H1 (cell line): ENCODE measurements at regions not wholly inside any gene's neighbourhood (a gene's known extent, or its start where the extent isn't known, plus 50 kb on each side); places are given as distances from the start of the nearest gene placed in this dataset.

Source experiments
- CTCF ChIA-PET: fragments of 300-600 bp; sonication (Branson Sonifier 250); formaldehyde crosslinking; loops from one replicate; lab custom pipeline; 2021; ENCODE audit not compliant: partially characterized antibody; lab: Charles Lee
- POLR2A ChIA-PET: fragments of 300-600 bp; sonication (Branson Sonifier 250); formaldehyde crosslinking; loops from one replicate; lab custom pipeline; 2021; ENCODE audit warnings: inconsistent platforms; ENCODE audit not compliant: partially characterized antibody; lab: Charles Lee
- DNase-seq, 2 experiments: peaks; one replicate each; pipeline versions ENCODE4 v3.0.0 to v3.0.0-alpha.2; 2010 to 2022; ENCODE audit warnings: low spot score in 2 of 2, low read depth in 1 of 2, mixed read lengths in 1 of 2
- FAIRE-seq: peaks from 2 replicates; lab custom pipeline; 2011; peaks lifted over from hg19 to GRCh38; lab: Jason Lieb, UNC
- H2AFZ ChIP-seq: 2 replicates; pipeline ENCODE4 v1.8.1; 2012; ENCODE audit warnings: low read length, inconsistent platforms
- H2AK5ac ChIP-seq: 2 replicates; pipeline ENCODE4 v1.6.1; 2013; ENCODE audit warnings: low read depth, low read length
- H2BK120ac ChIP-seq: replicated peaks from 2 replicates; pipeline ENCODE3; 2013; ENCODE audit warnings: low read depth, low read length, inconsistent platforms
- H2BK12ac ChIP-seq: 2 replicates; pipeline ENCODE4 v1.6.1; 2013; ENCODE audit warnings: low read depth, low read length
- H2BK15ac ChIP-seq: 2 replicates; pipeline ENCODE4 v1.6.1; 2013; ENCODE audit warnings: low read length
- H2BK20ac ChIP-seq: 2 replicates; pipeline ENCODE4 v1.6.1; 2013; ENCODE audit warnings: low read length
- H2BK5ac ChIP-seq: 2 replicates; pipeline ENCODE4 v1.6.1; 2013; ENCODE audit warnings: low read depth, low read length
- H3K14ac ChIP-seq: 2 replicates; pipeline ENCODE4 v1.6.1; 2013; ENCODE audit warnings: inconsistent platforms; ENCODE audit not compliant: insufficient read length
- H3K18ac ChIP-seq: 2 replicates; pipeline ENCODE4 v1.6.1; 2013; ENCODE audit warnings: low read length; ENCODE audit errors: extremely low read depth
- H3K23ac ChIP-seq: 2 replicates; pipeline ENCODE4 v1.6.1; 2013; ENCODE audit warnings: inconsistent platforms; ENCODE audit not compliant: insufficient read length
- H3K23me2 ChIP-seq: 2 replicates; pipeline ENCODE4 v1.6.1; 2013; ENCODE audit warnings: low read depth, low read length
- H3K27ac ChIP-seq: 2 replicates; pipeline ENCODE4 v1.6.1; 2011; ENCODE audit warnings: low read depth, low read length, inconsistent platforms
- H3K27me3 ChIP-seq, 4 experiments: replicated peaks in 1 of 4; 1 replicate in 1 of 4; 2 replicates in 3 of 4; pipeline versions ENCODE4 v1.6.1 to v1.8.1; 2011 to 2013; ENCODE audit warnings: low read length in 3 of 4, mild to moderate bottlenecking in 3 of 4, inconsistent platforms in 2 of 4, mixed read lengths in 2 of 4, moderate library complexity in 1 of 4; ENCODE audit not compliant: control insufficient read depth in 3 of 4, insufficient read depth in 3 of 4; ENCODE audit errors: extremely low read depth in 1 of 4
- H3K36me3 ChIP-seq, 4 experiments: 2 replicates each; pipeline versions ENCODE4 v1.6.1 to v1.8.1; 2011 to 2013; ENCODE audit warnings: mild to moderate bottlenecking in 4 of 4, low read length in 3 of 4, moderate library complexity in 2 of 4, control low read depth in 1 of 4, inconsistent platforms in 1 of 4; ENCODE audit not compliant: insufficient read depth in 4 of 4, control insufficient read depth in 2 of 4
- H3K4ac ChIP-seq: replicated peaks from 2 replicates; pipeline ENCODE3; 2013; ENCODE audit warnings: low read length, low read depth, mixed read lengths, inconsistent platforms; ENCODE audit not compliant: insufficient read length
- H3K4me1 ChIP-seq, 4 experiments: replicated peaks in 1 of 4; 1 replicate in 1 of 4; 2 replicates in 3 of 4; pipeline versions ENCODE4 v1.6.1 to v1.8.1; 2011 to 2013; ENCODE audit warnings: low read length in 3 of 4, inconsistent platforms in 2 of 4, mixed read lengths in 1 of 4; ENCODE audit not compliant: insufficient read depth in 4 of 4, control insufficient read depth in 3 of 4
- H3K4me2 ChIP-seq, 2 experiments: 2 replicates each; pipeline versions ENCODE4 v1.6.1 to v1.8.1; 2011 to 2013; ENCODE audit warnings: low read depth in 2 of 2, low read length in 2 of 2, control low read depth in 1 of 2, inconsistent platforms in 1 of 2, mild to moderate bottlenecking in 1 of 2; ENCODE audit not compliant: insufficient read depth in 1 of 2
- H3K4me3 ChIP-seq, 4 experiments: fragments of 200-600, 300-600 bp in 1 of 4; sonication (generic), shearing (Covaris generic), sonication (Bioruptor Twin) in 1 of 4; 2 replicates each; pipeline versions ENCODE4 v1.5.1 to v1.8.1; 2011 to 2016; ENCODE audit warnings: low read length in 4 of 4, low read depth in 3 of 4, control low read depth in 2 of 4, inconsistent platforms in 2 of 4, mild to moderate bottlenecking in 2 of 4, mixed read lengths in 1 of 4, moderate library complexity in 1 of 4; ENCODE audit not compliant: insufficient read depth in 2 of 4; ENCODE audit errors: extremely low read depth in 1 of 4
- H3K56ac ChIP-seq: replicated peaks from 2 replicates; pipeline ENCODE3; 2013; ENCODE audit warnings: low read depth, mild to moderate bottlenecking, mixed read lengths, low read length, inconsistent platforms; ENCODE audit not compliant: insufficient read length
- H3K79me1 ChIP-seq: 2 replicates; pipeline ENCODE4 v1.6.1; 2013; ENCODE audit warnings: low read depth, low read length, control low read depth
- H3K79me2 ChIP-seq, 2 experiments: 2 replicates each; pipeline versions ENCODE4 v1.6.1 to v1.8.1; 2012 to 2013; ENCODE audit warnings: low read length in 2 of 2, mild to moderate bottlenecking in 2 of 2, inconsistent platforms in 1 of 2; ENCODE audit not compliant: insufficient read depth in 2 of 2, control insufficient read depth in 1 of 2
- H3K9ac ChIP-seq, 4 experiments: replicated peaks in 1 of 4; 1 replicate in 1 of 4; 2 replicates in 3 of 4; pipeline versions ENCODE4 v1.6.1 to v1.8.1; 2011 to 2013; ENCODE audit warnings: low read depth in 3 of 4, low read length in 3 of 4, control low read depth in 2 of 4, mild to moderate bottlenecking in 2 of 4, moderate library complexity in 2 of 4, inconsistent platforms in 1 of 4; ENCODE audit errors: extremely low read depth in 1 of 4
- H3K9me3 ChIP-seq, 2 experiments: 2 replicates each; pipeline versions ENCODE4 v1.6.1 to v1.8.1; 2012 to 2013; ENCODE audit warnings: mild to moderate bottlenecking in 2 of 2, moderate library complexity in 2 of 2, control low read depth in 1 of 2, inconsistent platforms in 1 of 2, low read depth in 1 of 2, low read length in 1 of 2, mixed read lengths in 1 of 2; ENCODE audit not compliant: insufficient read depth in 2 of 2
- H4K20me1 ChIP-seq, 2 experiments: replicated peaks in 1 of 2; 2 replicates each; pipeline versions ENCODE3 to v1.8.1; 2011 to 2013; ENCODE audit warnings: inconsistent platforms in 2 of 2, low read length in 2 of 2, mild to moderate bottlenecking in 1 of 2; ENCODE audit not compliant: insufficient read depth in 2 of 2, control insufficient read depth in 1 of 2
- H4K5ac ChIP-seq: 2 replicates; pipeline ENCODE4 v1.6.1; 2013; ENCODE audit warnings: low read length, low read depth, mixed read lengths, inconsistent platforms; ENCODE audit not compliant: insufficient read length
- H4K8ac ChIP-seq: 2 replicates; pipeline ENCODE4 v1.8.0; 2013; ENCODE audit warnings: mild to moderate bottlenecking, moderate library complexity, low read length, inconsistent platforms; ENCODE audit not compliant: insufficient read depth; ENCODE audit errors: extremely low read depth
- H4K91ac ChIP-seq: replicated peaks from 2 replicates; pipeline ENCODE3; 2013; ENCODE audit warnings: low read length, mixed read lengths, inconsistent platforms; ENCODE audit not compliant: insufficient read length
- CHD1 ChIP-seq: IDR thresholded peaks from 2 replicates; pipeline ENCODE4 v1.6.1; 2012; ENCODE audit warnings: low read depth, low read length, improper control_type of control experiment
- CREB1 ChIP-seq: IDR thresholded peaks from 2 replicates; pipeline ENCODE4 v1.6.1; 2012; ENCODE audit warnings: inconsistent platforms
- JUN ChIP-seq: IDR thresholded peaks from 2 replicates; pipeline ENCODE4 v1.6.1; 2011; ENCODE audit warnings: low read depth, mild to moderate bottlenecking, improper control_type of control experiment, low read length
- POU5F1 ChIP-seq: IDR thresholded peaks from 2 replicates; pipeline ENCODE4 v1.6.1; 2011; ENCODE audit warnings: low read depth, mild to moderate bottlenecking, low read length, moderate library complexity
- RXRA ChIP-seq: IDR thresholded peaks from 2 replicates; pipeline ENCODE4 v1.6.1; 2011; ENCODE audit warnings: low read depth, mild to moderate bottlenecking, low read length, moderate library complexity; ENCODE audit not compliant: insufficient read depth
- SIRT6 ChIP-seq: IDR thresholded peaks from one replicate; pipeline ENCODE4 v1.7.1; 2012; ENCODE audit warnings: low read length, inconsistent platforms
- SP2 ChIP-seq: IDR thresholded peaks from 2 replicates; pipeline ENCODE4 v1.6.1; 2012; ENCODE audit warnings: mild to moderate bottlenecking, low read length, inconsistent platforms
- SP4 ChIP-seq: IDR thresholded peaks from 2 replicates; pipeline ENCODE4 v1.6.1; 2012; ENCODE audit warnings: low read length, inconsistent platforms
- SRF ChIP-seq: IDR thresholded peaks from 2 replicates; pipeline ENCODE4 v1.6.1; 2011; ENCODE audit warnings: mild to moderate bottlenecking, low read depth, low read length, moderate library complexity
- SUZ12 ChIP-seq: fragments of 200-600 bp; sonication (generic); IDR thresholded peaks from 2 replicates; pipeline ENCODE4 v1.6.1; 2012; ENCODE audit warnings: mild to moderate bottlenecking, inconsistent platforms, low read length, moderate library complexity, mixed read lengths
- YY1 ChIP-seq: IDR thresholded peaks from 2 replicates; pipeline ENCODE4 v1.6.1; 2011; ENCODE audit warnings: low read depth, mild to moderate bottlenecking, low read length
- WGBS, 2 experiments: shearing (Covaris generic) in 1 of 2; methylation state at CpG; one replicate each; pipeline versions ENCODE4 v1.1.6 to v1.1.7; 2013 to 2015; ENCODE audit warnings: low lambda C conversion rate in 2 of 2, mixed read lengths in 2 of 2, inconsistent platforms in 1 of 2, low coverage in 1 of 2, missing lambda C conversion rate in 1 of 2; ENCODE audit not compliant: insufficient replicate concordance in 2 of 2, insufficient coverage in 1 of 2, insufficient read length in 1 of 2; ENCODE audit errors: extremely low coverage in 1 of 2, missing lambda C conversion rate in 1 of 2; 5-methylcytosine and 5-hydroxymethylcytosine counted together
- TF ChIP-seq, protein P1 (sequence below), 3 experiments: IDR thresholded peaks; 1 replicate in 2 of 3; 2 replicates in 1 of 3; pipeline versions ENCODE4 v1.5.1 to v1.6.1; 2011; ENCODE audit warnings: low read length in 3 of 3, mild to moderate bottlenecking in 3 of 3, inconsistent platforms in 2 of 3, low read depth in 1 of 3, moderate library complexity in 1 of 3; ENCODE audit not compliant: insufficient read depth in 1 of 3; ENCODE audit errors: control extremely low read depth in 1 of 3

GRCh38 chr12:32024884-32025592, 65.8 kb downstream of the RESF1 start:
- Histone ChIP-seq H3K4me1 (peaks cover 0 to 22% (median 6%) of the 10 kb centered on the region in 4 experiments; a peak in 3 of 7 replicates), H3K23me2 (no peaks in the 10 kb centered on the region; the same call in 1 of the 2 replicates), H2BK120ac (peak overlapping the region; percentile 84), H3K18ac (peak overlapping the region; percentile 12; the same call in 1 of the 2 replicates), H4K91ac (peak overlapping the region; percentile 2), H3K79me1 (no peaks in the 10 kb centered on the region), H3K4ac (no peak overlapping the region), H3K36me3 (no peaks in the 10 kb centered on the region), H3K27ac (no peak overlapping the region), H4K20me1 (no peaks in the 10 kb centered on the region), H4K5ac (no peak overlapping the region), H4K8ac (no peak overlapping the region), H2BK5ac (peak overlapping the region; percentile 0; the same call in 1 of the 2 replicates), H2BK12ac (peak overlapping the region; percentile 83; the same call in 1 of the 2 replicates), H2AFZ (no peak overlapping the region), H3K14ac (no peak overlapping the region), H2BK15ac (no peak overlapping the region), H3K4me3 (no peak overlapping the region), H2AK5ac (no peak overlapping the region), H2BK20ac (peak overlapping the region; percentile 91), H3K79me2 (no peaks in the 10 kb centered on the region), H3K27me3 (no peaks in the 10 kb centered on the region), H3K9me3 (peaks cover 0 to 5% of the 10 kb centered on the region in 2 experiments; a peak in 1 of 4 replicates), H3K9ac (no peak overlapping the region), H3K4me2 (no peak overlapping the region), H3K56ac (no peak overlapping the region), H3K23ac (no peak overlapping the region)
- DNase-seq (no peak), FAIRE-seq (peak; percentile 76)
- CTCF ChIA-PET, result interaction anchor here (1.1 kb wide), 1 partner anchor 15 kb away, joined by 3 read pairs; no protein-coding TSS in a partner anchor
- 80% methylated on average over 8 of the region's 8 CpGs; no CpG with 5 or more reads in 1 of the 2 experiments for WGBS, 2 experiments
- POLR2A ChIA-PET, result interaction anchor here (0.7 to 1.6 kb wide), 5 partner anchors 11 to 307 kb away, joined by 3 to 4 read pairs (median 3); no protein-coding TSS in a partner anchor
- no peak for TF ChIP-seq SIRT6
- TF ChIP-seq SP2, result no peak
- TF ChIP-seq SRF, result no peak
- TF ChIP-seq, protein P1, sequence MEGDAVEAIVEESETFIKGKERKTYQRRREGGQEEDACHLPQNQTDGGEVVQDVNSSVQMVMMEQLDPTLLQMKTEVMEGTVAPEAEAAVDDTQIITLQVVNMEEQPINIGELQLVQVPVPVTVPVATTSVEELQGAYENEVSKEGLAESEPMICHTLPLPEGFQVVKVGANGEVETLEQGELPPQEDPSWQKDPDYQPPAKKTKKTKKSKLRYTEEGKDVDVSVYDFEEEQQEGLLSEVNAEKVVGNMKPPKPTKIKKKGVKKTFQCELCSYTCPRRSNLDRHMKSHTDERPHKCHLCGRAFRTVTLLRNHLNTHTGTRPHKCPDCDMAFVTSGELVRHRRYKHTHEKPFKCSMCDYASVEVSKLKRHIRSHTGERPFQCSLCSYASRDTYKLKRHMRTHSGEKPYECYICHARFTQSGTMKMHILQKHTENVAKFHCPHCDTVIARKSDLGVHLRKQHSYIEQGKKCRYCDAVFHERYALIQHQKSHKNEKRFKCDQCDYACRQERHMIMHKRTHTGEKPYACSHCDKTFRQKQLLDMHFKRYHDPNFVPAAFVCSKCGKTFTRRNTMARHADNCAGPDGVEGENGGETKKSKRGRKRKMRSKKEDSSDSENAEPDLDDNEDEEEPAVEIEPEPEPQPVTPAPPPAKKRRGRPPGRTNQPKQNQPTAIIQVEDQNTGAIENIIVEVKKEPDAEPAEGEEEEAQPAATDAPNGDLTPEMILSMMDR (IDR thresholded peaks at IDR 0.05; ENCODE audit: control extremely low read depth in 1 of 3, insufficient read depth in 1 of 3, low read depth in 1 of 3, low read length in 3 of 3), result no peak
- no peak for TF ChIP-seq JUN
- no peak for TF ChIP-seq YY1
- no peak for TF ChIP-seq CREB1
- TF ChIP-seq CHD1, result no peak
- no peak for TF ChIP-seq RXRA
- no peak for TF ChIP-seq SUZ12
- TF ChIP-seq POU5F1, result no peak
- no peak for TF ChIP-seq SP4
